Panc1 (cell line): ENCODE measurements at regions not wholly inside any gene's neighbourhood (a gene's known extent, or its start where the extent isn't known, plus 50 kb on each side); places are given as distances from the start of the nearest gene placed in this dataset.

Experiments
- CTCF ChIP-seq: fragments of 450-650 bp; IDR thresholded peaks from 2 replicates; pipeline ENCODE4 v1.5.1; 2017; ENCODE audit warnings: mild to moderate bottlenecking
- POLR2AphosphoS5 ChIP-seq: IDR thresholded peaks from 2 replicates; pipeline ENCODE4 v1.6.1; 2012; ENCODE audit warnings: mild to moderate bottlenecking, low read depth, low read length, moderate library complexity
- TCF7L2 ChIP-seq: IDR thresholded peaks from 2 replicates; pipeline ENCODE4 v1.6.1; 2011; ENCODE audit warnings: mild to moderate bottlenecking, low read depth, low read length, inconsistent platforms
- TF ChIP-seq, protein P1 (sequence below), 2 experiments: IDR thresholded peaks; 2 replicates each; pipeline ENCODE4 v1.6.1; 2011 to 2012; ENCODE audit warnings: low read depth in 2 of 2, control low read depth in 1 of 2, low read length in 1 of 2, mild to moderate bottlenecking in 1 of 2, moderate library complexity in 1 of 2; ENCODE audit not compliant: insufficient read depth in 1 of 2

DNA sequence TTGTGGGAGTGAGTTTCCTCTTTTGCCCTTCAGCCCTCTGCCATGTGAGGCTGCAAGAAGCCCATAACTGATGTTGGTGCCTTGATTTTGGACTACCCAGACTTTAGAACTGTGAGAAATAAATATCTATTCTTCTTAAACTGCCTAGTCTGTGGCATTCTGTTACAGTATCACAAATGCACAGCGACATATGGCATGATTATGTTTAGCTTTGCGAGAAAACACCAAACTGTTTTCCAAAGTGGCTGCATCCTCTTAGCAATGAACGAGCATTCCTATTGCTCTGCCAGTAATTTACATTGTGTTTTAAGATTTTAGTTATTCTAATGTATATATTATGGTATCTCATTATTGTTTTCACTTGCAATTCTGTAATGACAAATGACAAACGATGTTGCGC, 246.7 kb downstream of the HLX start:
- TF ChIP-seq CTCF (no peak), TCF7L2 (no peak), POLR2AphosphoS5 (no peak)
- TF ChIP-seq, protein P1, sequence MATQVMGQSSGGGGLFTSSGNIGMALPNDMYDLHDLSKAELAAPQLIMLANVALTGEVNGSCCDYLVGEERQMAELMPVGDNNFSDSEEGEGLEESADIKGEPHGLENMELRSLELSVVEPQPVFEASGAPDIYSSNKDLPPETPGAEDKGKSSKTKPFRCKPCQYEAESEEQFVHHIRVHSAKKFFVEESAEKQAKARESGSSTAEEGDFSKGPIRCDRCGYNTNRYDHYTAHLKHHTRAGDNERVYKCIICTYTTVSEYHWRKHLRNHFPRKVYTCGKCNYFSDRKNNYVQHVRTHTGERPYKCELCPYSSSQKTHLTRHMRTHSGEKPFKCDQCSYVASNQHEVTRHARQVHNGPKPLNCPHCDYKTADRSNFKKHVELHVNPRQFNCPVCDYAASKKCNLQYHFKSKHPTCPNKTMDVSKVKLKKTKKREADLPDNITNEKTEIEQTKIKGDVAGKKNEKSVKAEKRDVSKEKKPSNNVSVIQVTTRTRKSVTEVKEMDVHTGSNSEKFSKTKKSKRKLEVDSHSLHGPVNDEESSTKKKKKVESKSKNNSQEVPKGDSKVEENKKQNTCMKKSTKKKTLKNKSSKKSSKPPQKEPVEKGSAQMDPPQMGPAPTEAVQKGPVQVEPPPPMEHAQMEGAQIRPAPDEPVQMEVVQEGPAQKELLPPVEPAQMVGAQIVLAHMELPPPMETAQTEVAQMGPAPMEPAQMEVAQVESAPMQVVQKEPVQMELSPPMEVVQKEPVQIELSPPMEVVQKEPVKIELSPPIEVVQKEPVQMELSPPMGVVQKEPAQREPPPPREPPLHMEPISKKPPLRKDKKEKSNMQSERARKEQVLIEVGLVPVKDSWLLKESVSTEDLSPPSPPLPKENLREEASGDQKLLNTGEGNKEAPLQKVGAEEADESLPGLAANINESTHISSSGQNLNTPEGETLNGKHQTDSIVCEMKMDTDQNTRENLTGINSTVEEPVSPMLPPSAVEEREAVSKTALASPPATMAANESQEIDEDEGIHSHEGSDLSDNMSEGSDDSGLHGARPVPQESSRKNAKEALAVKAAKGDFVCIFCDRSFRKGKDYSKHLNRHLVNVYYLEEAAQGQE (IDR thresholded peaks at IDR 0.05; ENCODE audit: insufficient read depth in 1 of 2, low read depth in 2 of 2, low read length in 1 of 2): no peak
